ENCODE measurements at regions not wholly inside any gene's neighbourhood (a gene's known extent, or its start where the extent isn't known, plus 50 kb on each side); places are given as distances from the start of the nearest gene placed in this dataset.

DNA sequence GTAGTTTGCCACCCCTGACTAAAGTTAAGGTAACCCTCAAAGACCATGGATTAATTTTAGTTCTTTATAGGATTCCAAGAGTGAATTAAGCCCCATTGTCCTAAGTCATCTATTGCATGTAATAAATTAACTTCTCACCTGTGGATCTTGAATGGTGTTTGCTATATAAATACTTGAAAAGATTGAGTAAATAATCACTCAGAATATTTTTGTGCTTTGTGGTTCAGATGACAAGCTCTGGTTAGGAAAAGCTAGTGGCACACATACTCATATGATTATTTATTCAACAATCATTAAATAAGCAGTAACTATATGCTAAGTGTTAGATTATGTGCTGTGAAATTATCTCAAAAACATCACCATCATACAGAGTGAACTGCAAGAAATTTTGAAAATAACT, 203.2 kb downstream of the OGFRL1 start:
- TF ChIP-seq NFYB (CRISPR knock-in tag; conservative IDR thresholded peaks at IDR 0.05; ENCODE audit: low read depth) = no peak
- no peak for TF ChIP-seq FOXK1 (CRISPR knock-in tag; IDR thresholded peaks at IDR 0.05)
- no peak for TF ChIP-seq CTCF (IDR thresholded peaks at IDR 0.05)
- no peak for TF ChIP-seq GRHL2 (CRISPR knock-in tag; IDR thresholded peaks at IDR 0.05; ENCODE audit: insufficient replicate concordance, severe bottlenecking)
- no peak for TF ChIP-seq CBFB (CRISPR knock-in tag; IDR thresholded peaks at IDR 0.05; ENCODE audit: low read depth)
- no peak for TF ChIP-seq ZNF121 (CRISPR knock-in tag; IDR thresholded peaks at IDR 0.05)
- no peak for TF ChIP-seq STAT6 (CRISPR knock-in tag; conservative IDR thresholded peaks at IDR 0.05; ENCODE audit: low read depth)
- no peak for TF ChIP-seq TEAD4 (CRISPR knock-in tag; IDR thresholded peaks at IDR 0.05)
- no peak for TF ChIP-seq HMGXB4 (CRISPR knock-in tag; IDR thresholded peaks at IDR 0.05)
